ENCODE measurements at regions not wholly inside any gene's neighbourhood (a gene's known extent, or its start where the extent isn't known, plus 50 kb on each side); places are given as distances from the start of the nearest gene placed in this dataset.

- DNase-seq = no peak
- no peak for ATAC-seq
Observed at GRCh38 chr11:92709329-92709728, 260.1 kb upstream of the MTNR1B start.

GRCh38 chr11:92711926-92712325, 257.5 kb upstream of the MTNR1B start:
- no peak for DNase-seq
- no peak for ATAC-seq

- DNase-seq (no peak), ATAC-seq (no peak)
Observed at GRCh38 chr11:92714111-92714510, 255.3 kb upstream of the MTNR1B start.

DNA sequence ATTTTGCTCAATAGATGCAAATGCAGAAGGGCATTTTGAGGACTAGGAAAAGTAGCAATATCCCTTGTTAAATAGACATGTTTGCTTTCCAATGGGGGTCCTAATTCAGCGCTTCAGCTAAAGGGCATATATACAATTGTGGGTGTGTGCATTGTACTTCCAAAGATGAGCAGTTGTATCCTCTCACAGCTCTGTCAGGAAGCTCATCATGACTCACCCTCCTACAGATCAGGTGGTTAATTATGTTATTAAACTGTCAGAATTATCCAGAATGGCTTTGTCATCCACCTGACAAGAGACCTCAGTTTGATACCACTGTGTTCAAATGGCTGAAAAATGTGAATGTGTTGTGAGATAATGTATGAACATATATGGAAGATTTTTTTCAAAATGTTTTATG, 252.2 kb upstream of the MTNR1B start:
- no peak for DNase-seq
- ATAC-seq = no peak

GRCh38 chr11:92720385-92720784, 249.1 kb upstream of the MTNR1B start:
- ATAC-seq = no peak

GRCh38 chr11:92725352-92725751, 244.1 kb upstream of the MTNR1B start:
- DNase-seq = no peak
- no peak for ATAC-seq

More at GRCh38 chr11:92720385-92720784, 249.1 kb upstream of the MTNR1B start:
- DNase-seq = no peak

DNA sequence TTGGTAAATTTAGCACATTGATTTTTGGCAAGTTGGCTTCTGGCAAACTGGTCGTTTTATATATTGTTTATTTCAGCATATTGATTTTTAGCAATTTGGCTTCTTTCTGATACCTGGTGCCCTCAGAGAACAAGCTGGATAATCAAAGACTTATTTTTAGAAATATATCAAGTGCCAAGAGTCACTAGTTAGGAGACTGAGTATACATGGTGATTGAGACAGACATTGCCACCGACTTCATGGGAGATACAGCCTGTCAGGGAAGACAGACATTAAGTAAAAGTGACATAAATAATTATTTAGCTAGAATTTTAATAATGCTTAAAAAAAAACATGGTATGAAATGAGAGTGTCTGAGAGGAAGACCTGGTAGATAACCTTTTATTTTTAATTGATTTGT, 242.3 kb upstream of the MTNR1B start:
- ATAC-seq = no peak
- no peak for DNase-seq

GRCh38 chr11:92727769-92728168, 241.7 kb upstream of the MTNR1B start:
- DNase-seq (no peak), ATAC-seq (no peak)

GRCh38 chr11:92728628-92729027, 240.8 kb upstream of the MTNR1B start:
- DNase-seq (no peak), ATAC-seq (no peak)

DNA sequence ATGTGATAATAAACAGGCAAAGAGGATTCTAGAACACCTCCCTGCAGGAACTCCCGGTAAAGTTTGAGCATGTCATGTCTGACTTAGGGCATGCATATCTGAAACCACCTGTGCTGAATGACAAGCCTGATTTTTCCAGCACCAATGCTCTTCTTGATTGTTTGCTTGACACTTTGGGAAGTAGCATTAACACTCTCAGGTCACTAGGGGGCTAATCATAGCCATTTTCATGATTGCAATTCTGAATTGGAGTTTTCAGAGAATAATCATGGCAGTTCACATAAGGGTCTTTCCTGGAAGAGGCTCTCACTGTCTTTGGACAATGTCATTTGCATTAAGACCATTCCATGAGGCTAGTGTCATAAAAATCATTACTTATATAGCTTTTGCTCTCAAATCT, 234.4 kb upstream of the MTNR1B start:
- DNase-seq (no peak), ATAC-seq (no peak)

DNA sequence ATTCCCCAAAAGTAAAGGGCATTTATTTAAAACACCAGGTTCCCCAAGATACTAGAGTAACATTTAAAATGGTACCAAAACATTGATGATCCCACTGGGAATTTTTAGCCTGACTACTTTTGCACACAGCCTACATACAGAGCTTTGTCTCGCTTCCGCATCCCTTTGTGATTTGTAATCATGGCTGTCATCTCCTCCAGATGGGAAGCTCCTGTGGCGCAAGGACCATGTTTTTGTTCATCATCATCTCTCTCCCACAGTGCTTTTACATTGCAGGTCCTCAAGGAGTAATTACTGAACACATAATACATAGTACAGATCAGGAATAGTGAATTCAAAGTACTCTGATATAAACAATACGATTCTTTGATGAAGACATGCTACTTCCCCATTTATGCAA, 231.2 kb upstream of the MTNR1B start:
- ATAC-seq (no peak), DNase-seq (no peak)

DNA sequence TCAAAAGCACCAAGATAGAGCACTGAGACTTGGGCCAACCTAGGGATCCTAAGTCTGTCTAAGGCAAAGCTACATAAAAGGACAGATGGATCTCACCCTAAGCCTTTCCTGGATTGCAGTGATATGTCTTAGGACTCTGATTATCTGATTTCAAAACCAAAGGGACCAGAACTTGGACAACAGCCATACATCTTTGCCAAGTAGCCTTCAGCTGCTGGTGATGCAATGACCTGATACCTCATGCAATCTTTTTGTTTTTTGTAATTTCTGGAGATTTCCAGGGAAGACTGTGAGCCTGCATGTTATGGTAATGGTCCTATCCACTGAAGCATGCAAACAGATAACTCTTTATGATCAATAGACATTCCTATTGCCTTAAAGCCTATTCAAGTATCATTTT, 230.4 kb upstream of the MTNR1B start:
- no peak for ATAC-seq
- no peak for DNase-seq

- DNase-seq = no peak
- no peak for ATAC-seq
Observed at GRCh38 chr11:92739491-92739890, 230.0 kb upstream of the MTNR1B start.

- no peak for ATAC-seq
Observed at GRCh38 chr11:92740276-92740675, 229.2 kb upstream of the MTNR1B start.

GRCh38 chr11:92744929-92745585, 224.4 kb upstream of the MTNR1B start:
- no peak for DNase-seq
- ATAC-seq = no peak

More at GRCh38 chr11:92740276-92740675, 229.2 kb upstream of the MTNR1B start:
- no peak for DNase-seq

DNA sequence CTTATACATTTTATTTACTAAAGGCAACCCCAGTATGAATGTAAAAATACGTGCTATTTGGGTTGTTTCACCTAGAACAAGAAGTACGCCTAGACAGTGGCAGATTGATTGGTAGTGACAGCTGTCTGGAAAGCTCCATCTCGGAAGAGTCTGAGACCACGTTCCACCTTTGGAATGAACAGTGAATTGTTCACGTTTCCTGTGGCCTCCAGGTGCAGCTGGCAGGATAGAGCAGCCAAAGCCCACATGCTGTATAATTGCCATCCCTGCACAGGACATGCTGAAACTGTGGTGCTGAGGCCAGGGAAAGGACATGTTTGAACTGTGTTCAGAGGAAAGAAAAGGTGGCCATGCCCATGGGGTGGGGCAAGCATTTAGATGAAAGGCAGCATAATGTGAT, 218.7 kb upstream of the MTNR1B start:
- no peak for ATAC-seq

GRCh38 chr11:92751594-92751993, 217.9 kb upstream of the MTNR1B start:
- no peak for ATAC-seq
- no peak for DNase-seq

More for the DNA sequence above, 218.7 kb upstream of the MTNR1B start:
- no peak for DNase-seq

GRCh38 chr11:92752122-92752521, 217.3 kb upstream of the MTNR1B start:
- DNase-seq (no peak), ATAC-seq (no peak)

GRCh38 chr11:92753161-92753560, 216.3 kb upstream of the MTNR1B start:
- DNase-seq (no peak), ATAC-seq (no peak)

GRCh38 chr11:92758241-92758780, 211.1 kb upstream of the MTNR1B start:
- ATAC-seq (no peak), DNase-seq (no peak)

DNA sequence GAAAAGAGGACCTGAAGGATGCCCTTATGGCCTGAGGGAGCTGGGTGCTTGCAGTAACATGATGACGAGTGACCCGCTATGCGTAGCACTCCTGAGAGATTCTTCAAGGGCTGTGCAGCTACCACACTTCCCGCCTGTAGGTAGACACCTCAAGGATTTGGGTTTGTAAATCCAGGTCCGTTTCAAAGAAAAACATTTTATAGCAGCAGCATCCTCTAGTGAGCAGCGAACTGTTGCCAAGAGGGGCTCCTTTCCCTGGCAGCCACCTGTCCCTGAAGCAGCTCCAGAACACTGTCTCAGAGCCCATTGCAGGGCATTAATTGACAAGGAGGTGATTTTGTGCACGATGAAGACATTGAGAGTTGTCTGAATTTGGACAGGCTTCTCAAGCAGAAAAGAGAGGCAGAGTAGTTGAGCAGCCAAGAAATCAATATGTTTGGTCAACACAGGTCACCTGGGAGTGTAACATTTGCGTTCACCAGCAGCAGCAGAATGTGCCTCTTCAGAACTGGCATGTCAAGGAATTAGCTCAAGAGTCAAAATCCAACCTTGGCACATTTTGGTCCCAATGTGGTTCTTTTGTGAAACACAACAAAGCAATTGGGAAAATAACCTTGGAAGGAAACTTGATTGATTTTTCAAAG, 209.8 kb upstream of the MTNR1B start:
- ATAC-seq = no peak
- DNase-seq = no peak

DNA sequence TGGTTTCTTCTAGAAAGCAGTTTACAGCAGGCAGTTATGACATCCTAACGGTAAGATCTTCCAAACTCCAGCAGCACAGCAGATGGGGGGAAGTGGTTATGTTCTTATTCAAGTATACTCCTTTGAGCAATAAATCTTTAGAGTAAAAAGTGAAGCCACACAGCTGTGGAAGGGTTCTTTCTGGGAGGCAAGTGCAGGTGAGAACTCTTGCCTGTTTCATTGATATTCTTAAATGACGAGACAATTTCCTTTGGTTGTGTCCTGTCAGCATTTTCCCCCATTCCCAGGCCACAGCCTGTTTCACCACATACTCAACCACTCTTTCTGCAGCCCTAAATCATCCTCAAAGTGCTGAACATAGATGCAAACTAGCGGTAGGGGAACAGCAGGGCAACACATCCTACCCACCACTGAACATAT, 207.3 kb upstream of the MTNR1B start:
- no peak for ATAC-seq

GRCh38 chr11:92763336-92763735, 206.1 kb upstream of the MTNR1B start:
- DNase-seq (no peak), ATAC-seq (no peak)

More for the DNA sequence above, 207.3 kb upstream of the MTNR1B start:
- no peak for DNase-seq

GRCh38 chr11:92764128-92764527, 205.3 kb upstream of the MTNR1B start:
- DNase-seq (no peak), ATAC-seq (no peak)
